ENCODE measurements at regions not wholly inside any gene's neighbourhood (a gene's known extent, or its start where the extent isn't known, plus 50 kb on each side); places are given as distances from the start of the nearest gene placed in this dataset.
"Not testable (repeated sequence)": the region's sequence is repeated elsewhere in the genome, so short reads cannot be mapped to it uniquely, and the experiment has no call there.

DNA sequence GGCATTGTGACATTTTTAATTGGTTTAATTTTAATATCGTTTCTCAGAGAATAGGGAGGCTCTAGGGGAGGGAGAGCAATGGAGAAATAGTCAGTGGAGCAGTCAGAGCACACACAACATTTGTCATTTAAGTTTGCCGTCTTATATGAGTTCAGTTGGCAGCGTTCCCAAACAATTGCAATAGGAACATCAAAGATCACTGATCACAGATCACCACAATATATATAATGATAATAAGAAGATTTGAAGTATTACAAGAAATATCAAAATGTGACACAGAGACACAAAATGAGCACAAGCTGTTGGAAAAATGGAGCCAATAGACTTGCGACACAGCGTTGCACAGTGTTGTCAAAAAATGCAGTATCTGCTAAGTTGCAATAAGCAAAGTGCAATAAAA lies 303.7 kb downstream of the CDH19 start:
- DNase-seq (ENCODE audit: low read depth, low spot score), result no peak

GRCh38 chr18:66280470-66280869 lies 323.4 kb downstream of the CDH19 start:
- DNase-seq (ENCODE audit: low read depth, low spot score), result no peak

DNA sequence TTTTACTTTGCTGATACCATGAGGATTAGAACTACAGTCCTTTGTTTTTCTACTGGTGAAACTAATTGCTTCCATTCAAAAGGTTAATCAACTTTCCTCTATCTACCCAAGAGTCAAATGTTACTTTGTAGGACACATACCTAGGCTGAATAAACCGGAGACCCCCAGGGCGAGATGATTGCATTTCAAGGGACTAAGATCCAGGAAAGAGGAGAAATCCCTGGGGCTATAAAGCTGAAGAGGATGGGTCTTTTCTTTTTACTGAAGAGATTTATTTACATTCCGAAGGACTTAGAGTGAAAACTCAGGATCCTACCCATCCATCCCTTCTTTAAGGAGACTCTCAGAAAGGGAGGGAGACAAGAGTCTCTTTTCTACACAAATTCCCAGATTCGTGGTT lies 331.9 kb downstream of the CDH19 start:
- DNase-seq (ENCODE audit: low read depth, low spot score), result peak; percentile 90

DNA sequence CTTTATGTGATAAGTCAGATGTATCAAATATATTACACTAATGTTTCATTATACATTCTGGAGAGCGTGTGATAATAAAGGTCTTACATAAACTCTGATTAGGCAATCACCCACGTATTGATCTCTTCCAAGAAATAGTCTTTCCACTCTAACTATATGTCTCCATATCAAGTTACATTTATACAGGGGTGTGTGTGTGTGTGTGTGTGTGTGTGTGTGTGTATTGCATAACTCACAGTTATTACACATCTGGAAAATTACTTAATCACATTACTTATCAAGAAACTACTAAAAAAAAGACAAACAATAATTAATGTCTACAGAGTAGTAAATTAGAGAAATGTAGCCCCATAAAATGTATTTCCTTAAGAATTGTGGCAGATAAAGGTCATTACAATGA lies 339.8 kb downstream of the CDH19 start:
- no peak for DNase-seq (ENCODE audit: low read depth, low spot score)

- DNase-seq (ENCODE audit: low read depth, low spot score), result no peak
These were observed 349.8 kb downstream of the CDH19 start for GRCh38 chr18:66254121-66254520.

- DNase-seq (ENCODE audit: low read depth, low spot score), result no peak
These were observed 351.2 kb downstream of the CDH19 start for GRCh38 chr18:66252703-66253102.

DNA sequence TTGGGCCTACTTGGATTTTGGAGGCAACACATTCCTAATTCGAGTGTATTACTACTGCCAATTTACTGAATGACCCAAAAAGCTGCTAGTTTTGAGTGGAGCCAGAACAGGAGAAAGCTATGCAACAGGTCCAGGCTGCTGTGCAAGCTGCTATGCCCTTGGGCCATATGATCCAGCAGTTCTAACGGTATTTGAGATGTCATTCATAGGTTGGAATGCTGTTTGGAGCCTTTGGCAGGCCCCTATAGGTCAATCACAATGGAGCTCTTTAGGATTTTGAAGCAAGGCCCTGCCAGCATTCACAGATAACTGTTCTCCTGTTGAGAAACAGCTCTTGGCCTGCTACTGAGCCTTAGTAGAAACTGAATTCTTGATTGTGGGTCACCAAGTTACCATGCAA lies 368.7 kb downstream of the CDH19 start:
- DNase-seq (ENCODE audit: low read depth, low spot score), result peak; percentile 69

DNA sequence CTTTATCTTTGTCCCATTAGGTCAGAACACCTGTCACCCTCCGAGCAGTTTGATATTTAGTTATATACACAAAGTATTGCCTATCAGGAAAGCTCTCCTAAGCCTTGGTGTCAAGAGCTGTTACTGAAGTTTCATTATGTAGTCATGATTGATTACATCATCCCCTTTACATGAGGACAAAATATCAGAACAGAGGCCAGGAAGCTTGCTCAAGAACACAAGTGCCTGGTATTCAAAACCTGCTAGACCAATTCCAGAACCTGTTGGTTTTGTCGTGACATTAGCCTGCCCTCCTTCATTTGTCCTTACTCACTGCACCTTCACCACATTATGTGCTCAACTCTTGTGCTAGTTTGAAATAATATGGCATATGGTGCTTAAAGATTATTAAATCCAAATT lies 377.1 kb downstream of the CDH19 start:
- DNase-seq (ENCODE audit: low read depth, low spot score), result peak; percentile 35

DNA sequence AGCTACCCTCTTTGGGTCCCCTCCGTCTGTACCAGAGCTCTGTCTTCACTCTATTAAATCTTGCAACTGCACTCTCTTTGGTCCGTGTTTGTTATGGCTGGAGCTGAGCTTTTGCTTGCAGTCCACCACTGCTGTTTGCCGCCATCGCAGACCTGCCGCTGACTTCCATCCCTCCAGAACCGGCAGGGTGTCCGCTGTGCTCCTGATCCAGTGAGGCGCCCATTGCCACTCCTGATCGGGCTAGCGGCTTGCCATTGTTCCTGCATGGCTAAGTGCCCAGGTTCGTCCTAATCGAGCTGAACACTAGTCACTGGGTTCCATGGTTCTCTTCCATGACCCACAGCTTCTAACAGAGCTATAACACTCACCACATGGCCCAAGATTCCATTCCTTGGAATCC lies 380.6 kb downstream of the CDH19 start:
- DNase-seq (ENCODE audit: low read depth, low spot score), result not testable (repeated sequence)

DNA sequence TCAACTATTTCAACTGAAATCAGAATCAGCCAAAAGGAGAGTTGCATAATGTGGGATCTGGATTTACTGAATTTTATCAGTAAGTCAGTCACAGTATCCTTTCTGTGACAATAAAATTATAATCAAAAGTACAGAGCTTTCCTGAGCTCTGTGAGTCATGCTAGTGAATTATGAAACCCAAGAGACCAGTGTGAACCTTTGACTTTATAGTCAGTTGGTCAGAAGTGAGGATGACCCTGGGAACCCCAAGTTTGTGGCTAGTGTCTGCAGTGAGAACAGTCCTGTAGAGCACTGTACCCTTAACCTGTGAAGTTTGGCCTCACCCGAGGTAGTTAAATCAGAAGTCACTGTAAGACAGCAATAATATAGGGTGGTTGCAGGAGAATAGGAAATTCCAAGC lies 381.7 kb downstream of the CDH19 start:
- no peak for DNase-seq (ENCODE audit: low read depth, low spot score)

GRCh38 chr18:66219817-66220216 lies 384.1 kb downstream of the CDH19 start:
- DNase-seq (ENCODE audit: low read depth, low spot score), result no peak

DNA sequence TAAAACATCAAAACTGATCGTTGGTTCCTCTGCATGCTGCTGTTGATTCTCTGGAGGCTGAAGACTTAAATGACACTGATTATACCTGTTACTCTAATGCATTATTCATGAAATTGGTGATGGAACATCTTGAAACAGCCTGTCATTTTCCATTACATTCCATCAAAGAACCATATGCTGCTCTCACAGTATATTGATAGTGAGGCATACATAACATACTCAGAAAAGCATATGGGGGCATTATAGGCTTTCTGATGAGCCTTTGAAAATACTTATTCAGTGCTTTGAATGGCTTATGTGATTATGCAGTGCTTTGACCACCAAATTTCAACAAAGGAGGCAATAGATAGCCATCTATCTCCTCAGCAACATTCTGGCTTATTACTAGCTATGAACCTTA lies 392.1 kb downstream of the CDH19 start:
- no peak for DNase-seq (ENCODE audit: low read depth, low spot score)

GRCh38 chr18:66210875-66211274 lies 393.0 kb downstream of the CDH19 start:
- no peak for DNase-seq (ENCODE audit: low read depth, low spot score)

DNA sequence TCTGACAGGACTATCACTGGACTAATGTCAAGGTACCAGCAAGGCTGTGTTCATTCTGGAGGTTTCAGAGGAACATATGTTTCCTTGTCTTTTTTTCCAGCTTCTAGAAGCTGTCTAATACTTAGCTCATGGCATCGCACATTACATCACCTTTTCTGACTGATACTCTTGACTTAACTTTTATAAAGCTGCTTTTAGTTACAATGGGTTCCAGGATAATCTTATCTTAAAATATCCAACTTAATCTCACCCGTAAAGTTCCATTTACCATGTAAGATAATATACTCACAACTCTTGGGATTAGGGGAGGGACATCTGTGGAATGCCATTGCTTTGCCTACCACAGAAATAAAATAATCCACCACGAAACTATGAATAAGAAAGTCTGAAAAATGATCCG lies 394.2 kb downstream of the CDH19 start:
- DNase-seq (ENCODE audit: low read depth, low spot score), result no peak

GRCh38 chr18:66196805-66197204 lies 407.1 kb downstream of the CDH19 start:
- DNase-seq (ENCODE audit: low read depth, low spot score), result no peak

DNA sequence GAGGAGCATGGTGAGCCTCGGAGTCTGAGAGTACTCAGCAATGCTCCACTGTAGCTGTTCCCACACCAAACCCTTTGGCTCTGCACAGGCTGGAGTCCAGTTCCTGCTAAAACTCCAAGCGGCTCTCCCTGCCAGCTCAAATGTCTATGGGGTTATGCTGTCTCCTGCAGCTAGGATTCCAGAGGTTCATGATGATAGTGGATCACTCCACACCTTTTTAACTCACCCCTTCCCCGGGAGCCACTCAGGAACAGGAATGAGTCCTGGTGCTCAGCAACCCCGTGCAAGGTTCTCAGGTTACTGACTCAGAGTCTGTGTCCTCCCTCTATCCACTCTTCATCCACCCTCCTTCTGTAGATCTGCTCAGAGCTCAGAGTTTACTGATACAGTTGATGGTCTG lies 410.0 kb downstream of the CDH19 start:
- peak; percentile 1 for DNase-seq (ENCODE audit: low read depth, low spot score)

DNA sequence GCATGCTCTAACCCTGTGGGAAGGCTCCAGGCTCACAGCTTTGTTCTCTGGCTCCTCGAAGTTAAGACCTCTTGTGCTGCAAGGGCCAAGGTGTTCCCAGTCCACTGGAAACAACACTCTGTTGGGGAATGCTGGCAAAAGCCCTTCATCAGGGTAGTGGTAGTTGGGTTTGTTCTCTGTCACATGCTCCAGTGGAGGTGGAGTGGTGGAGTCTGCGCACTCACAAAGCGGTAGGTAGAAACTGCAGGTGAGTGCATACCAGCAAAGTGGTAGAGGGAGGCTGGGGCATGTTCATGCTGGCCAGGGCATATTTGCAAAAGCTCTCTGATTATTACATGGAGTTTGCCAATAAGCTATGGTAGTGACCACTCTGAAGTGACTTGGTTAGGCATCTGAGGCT lies 410.5 kb downstream of the CDH19 start:
- DNase-seq (ENCODE audit: low read depth, low spot score), result no peak

- DNase-seq (ENCODE audit: low read depth, low spot score), result no peak
These were observed 417.9 kb downstream of the CDH7 start for GRCh38 chr18:66168685-66169235.

DNA sequence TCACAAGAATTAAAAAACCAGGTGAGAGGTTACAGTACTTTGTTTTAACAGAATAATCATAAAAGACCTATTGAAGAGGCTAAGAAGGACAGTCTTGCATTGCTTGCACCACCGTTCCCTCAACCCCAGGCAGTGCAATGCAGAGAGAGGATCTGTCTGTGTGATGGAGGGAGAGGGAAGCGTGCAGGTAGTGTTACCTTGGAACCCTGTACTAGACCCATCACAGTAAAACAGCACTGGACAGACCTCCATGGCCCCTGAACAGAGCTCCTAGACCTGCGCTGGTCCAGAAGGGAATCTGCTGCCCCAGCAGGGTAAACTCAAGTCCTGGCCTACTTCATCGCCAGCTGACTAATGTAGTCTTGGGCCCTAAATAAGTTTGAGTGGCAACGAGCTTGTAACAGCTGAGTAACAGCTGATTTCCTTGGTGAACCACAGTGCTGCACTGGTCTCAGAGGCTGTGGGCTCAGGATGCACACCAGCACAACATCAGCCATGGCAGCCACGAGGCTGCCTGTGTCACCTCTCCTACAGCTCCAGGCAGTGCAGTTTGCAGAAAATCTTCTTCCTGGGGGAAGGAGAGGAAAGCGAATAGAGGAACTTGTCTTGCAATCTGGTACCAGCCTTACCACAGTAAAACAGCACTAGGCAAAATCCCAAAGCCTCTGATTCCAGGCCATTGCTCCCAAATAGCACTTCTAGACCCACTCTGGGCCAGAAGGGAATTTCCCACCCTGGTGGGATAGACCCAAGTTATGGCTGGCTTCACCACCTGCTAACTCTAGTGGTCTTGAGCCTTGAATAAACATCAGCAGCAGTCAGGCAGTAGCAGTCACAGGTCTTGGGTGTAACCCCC lies 417.2 kb downstream of the CDH7 start:
- DNase-seq (ENCODE audit: low read depth, low spot score), result no peak

DNA sequence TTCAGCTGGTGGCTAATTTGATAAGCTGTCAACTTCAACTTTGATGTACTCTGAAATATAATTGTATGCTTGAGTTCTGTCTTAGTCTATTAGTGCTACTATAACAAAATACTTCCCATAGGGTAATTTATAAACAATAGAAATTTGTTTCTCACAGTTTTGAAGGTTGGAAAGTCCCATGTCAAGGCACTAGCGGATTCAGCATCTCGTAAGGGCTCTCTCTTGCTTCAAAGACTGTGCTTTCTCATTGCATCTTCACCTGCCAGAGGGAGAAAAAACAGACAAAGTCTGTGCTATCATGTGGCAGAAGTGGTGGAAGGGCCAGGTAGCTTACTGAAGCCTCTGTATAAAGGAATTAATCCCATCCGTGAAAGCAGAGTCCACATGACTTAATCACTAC lies 409.2 kb downstream of the CDH7 start:
- DNase-seq (ENCODE audit: low read depth, low spot score), result no peak

DNA sequence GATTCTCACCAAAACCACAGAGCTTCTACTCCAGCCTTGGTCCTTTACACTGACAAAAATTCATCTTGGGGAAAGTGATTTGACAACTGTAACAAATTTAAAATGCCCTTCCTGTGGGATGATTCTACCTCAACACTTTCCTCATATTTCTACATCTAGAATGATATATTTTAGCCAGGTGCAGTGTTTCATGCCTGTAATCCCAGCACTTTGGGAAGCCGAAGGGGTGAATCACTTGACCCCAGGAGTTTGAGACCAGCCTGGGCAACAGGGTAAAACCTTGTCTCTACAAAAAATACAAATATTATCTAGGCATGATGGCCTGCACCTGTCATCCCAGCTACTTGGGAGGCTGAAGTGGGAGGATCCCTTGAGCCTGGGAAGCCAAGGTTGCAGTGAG lies 408.6 kb downstream of the CDH7 start:
- DNase-seq (ENCODE audit: low read depth, low spot score), result no peak

GRCh38 chr18:66156946-66157687 lies 406.3 kb downstream of the CDH7 start:
- DNase-seq (ENCODE audit: low read depth, low spot score), result no peak

DNA sequence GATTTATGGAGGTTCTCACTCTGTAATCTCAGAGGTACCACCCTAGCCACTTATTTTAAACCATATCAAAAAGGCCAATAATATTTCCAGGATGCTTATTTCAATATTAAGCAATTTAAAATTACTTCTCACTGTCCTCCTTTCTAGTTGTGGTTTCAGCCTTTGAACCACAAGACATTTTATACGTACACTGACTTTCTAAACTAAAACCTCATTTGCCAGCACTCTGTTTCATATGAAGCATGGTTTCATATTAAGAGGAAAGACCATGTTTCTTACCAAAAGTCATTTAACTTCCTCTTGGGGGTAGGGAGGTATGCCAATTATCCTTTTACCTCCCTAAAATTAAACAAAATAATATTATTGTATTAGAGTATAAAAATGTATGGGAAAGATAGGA lies 399.8 kb downstream of the CDH7 start:
- DNase-seq (ENCODE audit: low read depth, low spot score), result no peak
